ENCODE measurements at regions not wholly inside any gene's neighbourhood (a gene's known extent, or its start where the extent isn't known, plus 50 kb on each side); places are given as distances from the start of the nearest gene placed in this dataset.

- Histone ChIP-seq H2AFZ (ENCODE audit: low read length) (no peak overlapping the region), H3K4me3 (ENCODE audit: insufficient read depth, low read length) (no peak overlapping the region), H3K27me3 (ENCODE audit: insufficient read depth, low read length) (no peaks in the 10 kb centered on the region), H3K4me1 (ENCODE audit: insufficient read depth, low read length) (no peaks in the 10 kb centered on the region), H3K4me2 (ENCODE audit: insufficient read depth, low read length) (no peak overlapping the region), H3K27ac (ENCODE audit: low read depth, low read length) (no peak overlapping the region), H3K79me2 (ENCODE audit: insufficient read depth, low read length) (no peaks in the 10 kb centered on the region), H4K20me1 (ENCODE audit: insufficient read depth, low read length) (no peaks in the 10 kb centered on the region), H3K9me3 (ENCODE audit: low read depth, low read length) (no peaks in the 10 kb centered on the region), H3K36me3 (ENCODE audit: insufficient read depth, low read length) (no peaks in the 10 kb centered on the region)
- DNase-seq (ENCODE audit: insufficient read length, low spot score, missing footprints) = no peak
- TF ChIP-seq, protein P1, sequence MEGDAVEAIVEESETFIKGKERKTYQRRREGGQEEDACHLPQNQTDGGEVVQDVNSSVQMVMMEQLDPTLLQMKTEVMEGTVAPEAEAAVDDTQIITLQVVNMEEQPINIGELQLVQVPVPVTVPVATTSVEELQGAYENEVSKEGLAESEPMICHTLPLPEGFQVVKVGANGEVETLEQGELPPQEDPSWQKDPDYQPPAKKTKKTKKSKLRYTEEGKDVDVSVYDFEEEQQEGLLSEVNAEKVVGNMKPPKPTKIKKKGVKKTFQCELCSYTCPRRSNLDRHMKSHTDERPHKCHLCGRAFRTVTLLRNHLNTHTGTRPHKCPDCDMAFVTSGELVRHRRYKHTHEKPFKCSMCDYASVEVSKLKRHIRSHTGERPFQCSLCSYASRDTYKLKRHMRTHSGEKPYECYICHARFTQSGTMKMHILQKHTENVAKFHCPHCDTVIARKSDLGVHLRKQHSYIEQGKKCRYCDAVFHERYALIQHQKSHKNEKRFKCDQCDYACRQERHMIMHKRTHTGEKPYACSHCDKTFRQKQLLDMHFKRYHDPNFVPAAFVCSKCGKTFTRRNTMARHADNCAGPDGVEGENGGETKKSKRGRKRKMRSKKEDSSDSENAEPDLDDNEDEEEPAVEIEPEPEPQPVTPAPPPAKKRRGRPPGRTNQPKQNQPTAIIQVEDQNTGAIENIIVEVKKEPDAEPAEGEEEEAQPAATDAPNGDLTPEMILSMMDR (IDR thresholded peaks at IDR 0.05; ENCODE audit: extremely low read depth, low read depth, low read length) = no peak
Observed at GRCh38 chr15:91660174-91660649, 193.3 kb upstream of the SLCO3A1 start.

DNA sequence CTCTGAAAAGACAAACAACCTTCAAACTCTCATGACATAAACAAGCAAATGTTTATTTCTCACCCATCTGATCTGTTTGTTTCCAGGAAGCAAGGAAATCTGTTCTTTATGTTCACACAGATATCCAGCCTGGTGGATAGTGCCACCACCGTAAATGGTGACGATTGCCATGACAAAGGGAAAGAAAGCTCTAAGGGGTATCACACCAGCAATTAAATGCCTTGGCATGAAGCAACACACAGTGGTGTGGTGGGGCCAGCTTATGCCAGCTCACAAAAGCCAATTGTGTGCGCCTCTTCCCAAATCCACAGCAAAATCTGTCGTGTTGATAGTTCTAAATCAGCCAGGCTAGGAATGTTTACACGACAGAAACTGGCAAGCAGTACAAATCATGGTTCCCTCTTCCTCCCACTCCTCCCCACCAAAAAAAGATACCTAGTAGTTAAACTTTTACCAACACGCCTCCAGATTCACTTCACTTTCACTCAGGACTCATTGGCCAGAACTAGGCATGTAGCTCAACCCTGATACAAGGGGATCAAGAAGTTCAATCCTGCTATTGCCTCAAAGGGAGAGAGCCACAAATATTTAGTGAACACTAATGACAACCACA is 189.2 kb upstream of the SLCO3A1 start:
- H4K20me1 ChIP-seq (ENCODE audit: insufficient read depth, low read length) = no peaks in the 10 kb centered on the region
- no peak for DNase-seq (ENCODE audit: insufficient read length, low spot score, missing footprints)
- H3K4me1 ChIP-seq (ENCODE audit: insufficient read depth, low read length) = no peaks in the 10 kb centered on the region
- H3K9me3 ChIP-seq (ENCODE audit: low read depth, low read length) = no peaks in the 10 kb centered on the region
- H3K4me3 ChIP-seq (ENCODE audit: insufficient read depth, low read length) = no peak overlapping the region
- TF ChIP-seq, protein P1 (IDR thresholded peaks at IDR 0.05; ENCODE audit: extremely low read depth, low read depth, low read length) = no peak
- no peaks in the 10 kb centered on the region for H3K36me3 ChIP-seq (ENCODE audit: insufficient read depth, low read length)
- H3K79me2 ChIP-seq (ENCODE audit: insufficient read depth, low read length) = no peaks in the 10 kb centered on the region
- no peak overlapping the region for H2AFZ ChIP-seq (ENCODE audit: low read length)
- no peaks in the 10 kb centered on the region for H3K27me3 ChIP-seq (ENCODE audit: insufficient read depth, low read length)
- no peak overlapping the region for H3K4me2 ChIP-seq (ENCODE audit: insufficient read depth, low read length)
- H3K27ac ChIP-seq (ENCODE audit: low read depth, low read length) = no peak overlapping the region

GRCh38 chr15:91665212-91665611 is 188.3 kb upstream of the SLCO3A1 start:
- Histone ChIP-seq H3K9me3 (ENCODE audit: low read depth, low read length) (no peaks in the 10 kb centered on the region), H4K20me1 (ENCODE audit: insufficient read depth, low read length) (no peaks in the 10 kb centered on the region), H3K27ac (ENCODE audit: low read depth, low read length) (no peak overlapping the region), H3K4me3 (ENCODE audit: insufficient read depth, low read length) (no peak overlapping the region), H3K27me3 (ENCODE audit: insufficient read depth, low read length) (no peaks in the 10 kb centered on the region), H2AFZ (ENCODE audit: low read length) (no peak overlapping the region), H3K36me3 (ENCODE audit: insufficient read depth, low read length) (no peaks in the 10 kb centered on the region), H3K79me2 (ENCODE audit: insufficient read depth, low read length) (no peaks in the 10 kb centered on the region), H3K4me1 (ENCODE audit: insufficient read depth, low read length) (no peaks in the 10 kb centered on the region), H3K4me2 (ENCODE audit: insufficient read depth, low read length) (no peak overlapping the region)
- DNase-seq (ENCODE audit: insufficient read length, low spot score, missing footprints) = no peak
- TF ChIP-seq, protein P1 (IDR thresholded peaks at IDR 0.05; ENCODE audit: extremely low read depth, low read depth, low read length) = no peak

GRCh38 chr15:91668370-91668769 is 185.1 kb upstream of the SLCO3A1 start:
- Histone ChIP-seq H3K4me2 (ENCODE audit: insufficient read depth, low read length) (no peak overlapping the region), H3K36me3 (ENCODE audit: insufficient read depth, low read length) (no peaks in the 10 kb centered on the region), H3K27ac (ENCODE audit: low read depth, low read length) (no peak overlapping the region), H2AFZ (ENCODE audit: low read length) (no peak overlapping the region), H4K20me1 (ENCODE audit: insufficient read depth, low read length) (no peaks in the 10 kb centered on the region), H3K4me1 (ENCODE audit: insufficient read depth, low read length) (no peaks in the 10 kb centered on the region), H3K27me3 (ENCODE audit: insufficient read depth, low read length) (no peaks in the 10 kb centered on the region), H3K4me3 (ENCODE audit: insufficient read depth, low read length) (no peak overlapping the region), H3K79me2 (ENCODE audit: insufficient read depth, low read length) (no peaks in the 10 kb centered on the region), H3K9me3 (ENCODE audit: low read depth, low read length) (no peaks in the 10 kb centered on the region)
- DNase-seq (ENCODE audit: insufficient read length, low spot score, missing footprints) = no peak
- TF ChIP-seq, protein P1 (IDR thresholded peaks at IDR 0.05; ENCODE audit: extremely low read depth, low read depth, low read length) = no peak
